H9 (cell line): ENCODE measurements at regions not wholly inside any gene's neighbourhood (a gene's known extent, or its start where the extent isn't known, plus 50 kb on each side); places are given as distances from the start of the nearest gene placed in this dataset.

Experiments used
- DNase-seq: peaks from one replicate; pipeline ENCODE4 v3.0.0-alpha.2; 2017
- H2AFZ ChIP-seq: one replicate; pipeline ENCODE4 v1.6.1; 2013; ENCODE audit warnings: mild to moderate bottlenecking, low read length, control low read depth, moderate library complexity
- H2AK5ac ChIP-seq: 2 replicates; pipeline ENCODE4 v1.6.1; 2013; ENCODE audit warnings: low read length, control low read depth, mixed read lengths; ENCODE audit not compliant: insufficient read length
- H2BK120ac ChIP-seq: one replicate; pipeline ENCODE4 v1.6.1; 2013; ENCODE audit warnings: low read depth, mild to moderate bottlenecking, low read length, control low read depth, inconsistent platforms; ENCODE audit not compliant: poor library complexity, severe bottlenecking
- H2BK12ac ChIP-seq: 2 replicates; pipeline ENCODE4 v1.6.1; 2013; ENCODE audit warnings: low read length, control low read depth, mixed read lengths, low read depth; ENCODE audit not compliant: insufficient read length
- H2BK15ac ChIP-seq: 2 replicates; pipeline ENCODE4 v1.6.1; 2013; ENCODE audit warnings: low read depth, low read length, control low read depth
- H2BK20ac ChIP-seq: one replicate; pipeline ENCODE4 v1.6.1; 2013; ENCODE audit warnings: low read depth, mild to moderate bottlenecking, low read length, control low read depth, inconsistent platforms; ENCODE audit not compliant: poor library complexity, severe bottlenecking
- H2BK5ac ChIP-seq: 2 replicates; pipeline ENCODE4 v1.6.1; 2013; ENCODE audit warnings: low read length, control low read depth, mixed read lengths; ENCODE audit not compliant: insufficient read length
- H3K14ac ChIP-seq: 2 replicates; pipeline ENCODE4 v1.6.1; 2013; ENCODE audit warnings: low read length, control low read depth; ENCODE audit not compliant: insufficient read depth
- H3K18ac ChIP-seq: 2 replicates; pipeline ENCODE4 v1.6.1; 2013; ENCODE audit warnings: low read depth, mild to moderate bottlenecking, mixed read lengths, low read length, control low read depth; ENCODE audit not compliant: insufficient read length
- H3K23ac ChIP-seq: 2 replicates; pipeline ENCODE4 v1.6.1; 2013; ENCODE audit warnings: low read length, control low read depth, mixed read lengths, low read depth; ENCODE audit not compliant: insufficient read length
- H3K23me2 ChIP-seq: 2 replicates; pipeline ENCODE4 v1.6.1; 2013; ENCODE audit warnings: low read depth, mild to moderate bottlenecking, mixed read lengths, low read length, control low read depth; ENCODE audit not compliant: insufficient read length, poor library complexity, severe bottlenecking
- H3K27ac ChIP-seq: 2 replicates; pipeline ENCODE4 v1.5.1; 2013; ENCODE audit warnings: low read length, control low read depth, mixed read lengths, low read depth; ENCODE audit not compliant: insufficient read length
- H3K27me3 ChIP-seq: 2 replicates; pipeline ENCODE4 v1.6.1; 2013; ENCODE audit warnings: low read length, control low read depth, inconsistent platforms; ENCODE audit not compliant: insufficient read depth
- H3K4ac ChIP-seq: 2 replicates; pipeline ENCODE4 v1.6.1; 2013; ENCODE audit warnings: low read depth, mild to moderate bottlenecking, control low read depth, inconsistent platforms, low read length, moderate library complexity
- H3K4me1 ChIP-seq: 2 replicates; pipeline ENCODE4 v1.6.1; 2013; ENCODE audit warnings: low read length, control low read depth, inconsistent platforms; ENCODE audit not compliant: insufficient read depth
- H3K4me2 ChIP-seq: 2 replicates; pipeline ENCODE4 v1.6.1; 2013; ENCODE audit warnings: low read length, control low read depth, mixed read lengths; ENCODE audit not compliant: insufficient read length, insufficient read depth
- H3K56ac ChIP-seq: 2 replicates; pipeline ENCODE4 v1.6.1; 2013; ENCODE audit warnings: low read depth, mild to moderate bottlenecking, mixed read lengths, low read length, control low read depth; ENCODE audit not compliant: insufficient read length
- H3K79me1 ChIP-seq: 2 replicates; pipeline ENCODE4 v1.6.1; 2013; ENCODE audit warnings: low read depth, mild to moderate bottlenecking, moderate library complexity, low read length, control low read depth, inconsistent platforms; ENCODE audit not compliant: insufficient read depth, poor library complexity, severe bottlenecking
- H3K79me2 ChIP-seq: 2 replicates; pipeline ENCODE4 v1.6.1; 2013; ENCODE audit warnings: low read length, control low read depth, inconsistent platforms; ENCODE audit not compliant: insufficient read depth
- H3K9ac ChIP-seq: 2 replicates; pipeline ENCODE4 v1.6.1; 2013; ENCODE audit warnings: low read length, control low read depth, mixed read lengths; ENCODE audit not compliant: insufficient read length; ENCODE audit errors: extremely low read depth
- H3K9me3 ChIP-seq: one replicate; pipeline ENCODE4 v1.6.1; 2013; ENCODE audit warnings: low read depth, low read length, inconsistent platforms; ENCODE audit not compliant: control insufficient read depth
- H3T11ph ChIP-seq: one replicate; pipeline ENCODE4 v1.6.1; 2013; ENCODE audit warnings: mild to moderate bottlenecking, low read length, control low read depth, inconsistent platforms
- H4K20me1 ChIP-seq: one replicate; pipeline ENCODE4 v1.6.1; 2013; ENCODE audit not compliant: control insufficient read depth, insufficient read length, insufficient read depth
- H4K5ac ChIP-seq: 2 replicates; pipeline ENCODE4 v1.6.1; 2013; ENCODE audit warnings: low read depth, mild to moderate bottlenecking, mixed read lengths, low read length, control low read depth; ENCODE audit not compliant: insufficient read length
- H4K8ac ChIP-seq: replicated peaks from 2 replicates; pipeline ENCODE4 v1.6.1; 2013; ENCODE audit warnings: low read length, control low read depth, mixed read lengths, low read depth; ENCODE audit not compliant: insufficient read length
- H4K91ac ChIP-seq: 2 replicates; pipeline ENCODE4 v1.6.1; 2013; ENCODE audit warnings: low read depth, mild to moderate bottlenecking, moderate library complexity, mixed read lengths, low read length, control low read depth; ENCODE audit not compliant: insufficient read length
- H3K27ac Mint-ChIP-seq, 3 experiments: 2 replicates in 2 of 3; 3 replicates in 1 of 3; pipeline ENCODE4 v1.8.0; 2020 to 2021; ENCODE audit warnings: mixed read lengths in 3 of 3, mild to moderate bottlenecking in 1 of 3, moderate library complexity in 1 of 3
- H3K27me3 Mint-ChIP-seq: 2 replicates; pipeline ENCODE4 v1.8.0; 2021; ENCODE audit warnings: low read depth, mild to moderate bottlenecking, moderate library complexity, mixed read lengths
- H3K36me3 Mint-ChIP-seq, 3 experiments: 2 replicates in 2 of 3; 3 replicates in 1 of 3; pipeline ENCODE4 v1.8.0; 2020 to 2021; ENCODE audit warnings: low read depth in 3 of 3, mixed read lengths in 3 of 3; ENCODE audit not compliant: insufficient read depth in 1 of 3
- H3K4me1 Mint-ChIP-seq, 2 experiments: 2 replicates each; pipeline ENCODE4 v1.8.0; 2020; ENCODE audit warnings: mixed read lengths in 2 of 2
- H3K4me3 Mint-ChIP-seq, 2 experiments: 2 replicates in 1 of 2; 3 replicates in 1 of 2; pipeline ENCODE4 v1.8.0; 2020 to 2021; ENCODE audit warnings: mild to moderate bottlenecking in 2 of 2, mixed read lengths in 2 of 2, moderate library complexity in 1 of 2
- H3K9me3 Mint-ChIP-seq, 2 experiments: 2 replicates in 1 of 2; 3 replicates in 1 of 2; pipeline ENCODE4 v1.8.0; 2020; ENCODE audit warnings: mild to moderate bottlenecking in 2 of 2, mixed read lengths in 2 of 2, moderate library complexity in 1 of 2
- WGBS: extraction: QIAGEN DNeasy Blood & Tissue Kit; methylation state at CpG from one replicate; pipeline ENCODE4 v1.1.7; 2013; ENCODE audit warnings: missing lambda C conversion rate, low lambda C conversion rate, mixed read lengths; ENCODE audit not compliant: insufficient read length; ENCODE audit errors: extremely low coverage; 5-methylcytosine and 5-hydroxymethylcytosine counted together
- TF ChIP-seq, protein P1 (sequence below): fragments of 200-600 bp; sonication (generic); conservative IDR thresholded peaks from 3 replicates; pipeline ENCODE4 v1.8.0; 2021; ENCODE audit warnings: antibody characterized with exemption, mild to moderate bottlenecking

GRCh38 chr18:40582105-40582504, 1372.9 kb upstream of the PIK3C3 start:
- no peaks in the 10 kb centered on the region for H3K79me2 ChIP-seq
- no peak overlapping the region for H2BK5ac ChIP-seq
- no peak overlapping the region for H3K27ac ChIP-seq
- H2BK12ac ChIP-seq, result no peak overlapping the region
- no peak overlapping the region for H3K18ac ChIP-seq
- DNase-seq, result no peak
- no peak overlapping the region for H3K14ac ChIP-seq
- Mint-ChIP-seq H3K27me3 (no peaks in the 10 kb centered on the region), H3K4me3 (no peak overlapping the region), H3K9me3 (peaks cover 1 to 3% of the 10 kb centered on the region in 2 experiments; a peak in 4 of 5 replicates), H3K27ac (no peak overlapping the region; a peak in 1 of 7 replicates), H3K36me3 (peaks cover 0 to 6% (median under 1%) of the 10 kb centered on the region in 3 experiments; a peak in 1 of 7 replicates), H3K4me1 (no peaks in the 10 kb centered on the region)
- no peaks in the 10 kb centered on the region; the same call in 1 of the 2 replicates for H3K4me1 ChIP-seq
- no peak overlapping the region for H3K4ac ChIP-seq
- H3K27me3 ChIP-seq, result no peaks in the 10 kb centered on the region
- TF ChIP-seq, protein P1, sequence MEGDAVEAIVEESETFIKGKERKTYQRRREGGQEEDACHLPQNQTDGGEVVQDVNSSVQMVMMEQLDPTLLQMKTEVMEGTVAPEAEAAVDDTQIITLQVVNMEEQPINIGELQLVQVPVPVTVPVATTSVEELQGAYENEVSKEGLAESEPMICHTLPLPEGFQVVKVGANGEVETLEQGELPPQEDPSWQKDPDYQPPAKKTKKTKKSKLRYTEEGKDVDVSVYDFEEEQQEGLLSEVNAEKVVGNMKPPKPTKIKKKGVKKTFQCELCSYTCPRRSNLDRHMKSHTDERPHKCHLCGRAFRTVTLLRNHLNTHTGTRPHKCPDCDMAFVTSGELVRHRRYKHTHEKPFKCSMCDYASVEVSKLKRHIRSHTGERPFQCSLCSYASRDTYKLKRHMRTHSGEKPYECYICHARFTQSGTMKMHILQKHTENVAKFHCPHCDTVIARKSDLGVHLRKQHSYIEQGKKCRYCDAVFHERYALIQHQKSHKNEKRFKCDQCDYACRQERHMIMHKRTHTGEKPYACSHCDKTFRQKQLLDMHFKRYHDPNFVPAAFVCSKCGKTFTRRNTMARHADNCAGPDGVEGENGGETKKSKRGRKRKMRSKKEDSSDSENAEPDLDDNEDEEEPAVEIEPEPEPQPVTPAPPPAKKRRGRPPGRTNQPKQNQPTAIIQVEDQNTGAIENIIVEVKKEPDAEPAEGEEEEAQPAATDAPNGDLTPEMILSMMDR, result peak; percentile 49
- no peak overlapping the region for H3T11ph ChIP-seq
- no peaks in the 10 kb centered on the region for H3K9me3 ChIP-seq
- H3K23me2 ChIP-seq, result no peaks in the 10 kb centered on the region
- no peak overlapping the region for H2BK120ac ChIP-seq
- H3K79me1 ChIP-seq, result no peaks in the 10 kb centered on the region
- H4K8ac ChIP-seq, result no peak overlapping the region
- H3K9ac ChIP-seq, result no peak overlapping the region
- no peak overlapping the region for H3K23ac ChIP-seq
- no peaks in the 10 kb centered on the region for H4K20me1 ChIP-seq
- no peak overlapping the region for H2BK20ac ChIP-seq
- no peak overlapping the region for H2AFZ ChIP-seq
- H3K4me2 ChIP-seq, result no peak overlapping the region
- WGBS, result no CpG with 5 or more reads among the region's 1 CpG
- no peak overlapping the region for H4K91ac ChIP-seq
- no peak overlapping the region for H2AK5ac ChIP-seq
- H4K5ac ChIP-seq, result no peak overlapping the region
- no peak overlapping the region for H3K56ac ChIP-seq
- H2BK15ac ChIP-seq, result no peak overlapping the region
